Cardiac septum (tissue), 1 donor: ENCODE measurements at regions not wholly inside any gene's neighbourhood (a gene's known extent, or its start where the extent isn't known, plus 50 kb on each side); places are given as distances from the start of the nearest gene placed in this dataset.

Experiments
- DNase-seq: peaks from one replicate; pipeline ENCODE4 v3.0.0-alpha.2; 2020; ENCODE audit warnings: low spot score
- intact Hi-C: fragments of 100-400 bp; cut with DNase I; formaldehyde crosslinking; loops from one replicate; pipeline ENCODE4 v1.14.0; 2022
- donor health status: DM: no; HTN: no; CAD: no.

DNA sequence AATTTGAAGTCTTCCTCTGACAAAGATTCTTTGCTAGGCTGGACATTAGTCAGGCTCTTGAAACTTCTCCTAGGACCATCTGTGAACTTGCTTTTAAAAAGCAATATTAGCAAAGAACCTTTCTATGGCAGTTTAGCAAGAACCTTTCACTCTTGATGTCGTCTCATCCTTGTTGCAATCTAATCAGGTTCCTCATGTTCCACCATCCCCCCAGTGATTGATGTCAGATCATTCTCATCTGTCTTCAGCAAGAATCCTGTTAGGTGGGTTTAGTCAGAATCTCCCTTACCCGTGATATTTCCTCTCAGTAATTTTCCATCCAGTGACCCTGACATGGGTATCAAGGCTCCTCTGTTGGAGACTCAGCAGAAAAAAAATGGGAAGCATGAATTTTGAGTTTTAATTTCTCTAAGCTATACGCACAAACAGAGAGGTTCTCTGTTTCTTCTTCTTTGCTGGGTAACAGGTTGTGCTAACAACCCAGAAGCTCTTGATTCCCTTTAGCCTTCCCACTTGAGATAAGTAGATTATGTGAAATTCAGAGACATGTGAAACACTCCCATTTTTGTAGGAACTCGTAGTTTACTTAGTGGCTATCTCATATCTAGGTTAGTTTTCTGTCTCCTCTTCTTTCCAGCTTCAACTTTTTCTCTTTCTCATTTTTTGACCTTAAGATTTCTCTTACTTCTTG, 507.4 kb downstream of the C4orf33 start:
- intact Hi-C loops: no loop called here

DNA sequence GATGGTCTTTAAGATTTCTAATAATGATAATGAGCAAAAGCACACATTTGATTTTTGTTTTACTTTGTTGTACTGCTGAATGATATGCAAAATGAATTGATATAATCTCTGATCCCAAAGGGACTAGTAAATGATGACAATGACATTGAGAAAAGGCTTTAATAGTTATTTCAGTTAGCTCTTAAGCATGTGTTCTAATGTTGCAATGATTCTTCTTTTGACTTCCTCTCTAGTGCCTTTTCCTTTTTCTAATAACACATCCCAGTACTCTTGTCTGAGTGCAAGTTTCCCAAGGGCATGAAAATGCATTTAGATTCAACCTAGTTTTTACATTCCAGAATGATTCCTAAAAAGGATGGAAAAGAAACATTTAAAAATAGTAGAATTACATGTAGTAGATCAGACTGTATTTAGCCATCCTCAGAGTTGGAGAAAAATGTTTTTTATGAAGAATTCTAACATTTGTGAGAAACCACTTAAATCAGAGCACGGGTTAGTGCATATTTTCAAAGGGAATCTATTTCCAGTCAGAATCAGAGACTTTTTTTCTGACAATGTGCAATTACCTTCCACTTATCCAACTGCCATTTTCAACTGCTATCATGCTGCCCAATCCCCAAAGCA, 508.8 kb downstream of the C4orf33 start:
- intact Hi-C loops: no loop called here
- DNase-seq: no peak

More for the DNA sequence above, 507.4 kb downstream of the C4orf33 start:
- no peak for DNase-seq

DNA sequence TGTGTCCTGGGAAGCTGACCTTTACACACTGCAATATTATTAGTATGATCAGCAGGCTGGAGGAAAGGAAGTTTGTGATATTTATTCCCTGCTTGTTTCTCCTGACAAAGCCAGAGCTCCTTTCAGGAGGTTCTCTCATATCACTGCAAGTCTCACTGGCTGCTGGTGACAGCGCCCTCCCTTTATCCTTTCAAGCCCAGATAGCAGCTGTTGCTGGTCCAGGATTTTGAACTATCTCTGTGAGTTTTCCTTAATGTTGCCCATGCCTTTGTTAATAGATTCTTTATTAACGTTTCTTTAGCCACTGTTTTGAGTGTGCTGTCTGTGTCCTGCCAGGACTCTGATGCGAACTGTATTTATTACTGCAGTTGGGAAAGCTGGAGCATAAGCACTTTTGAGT, 518.7 kb downstream of the C4orf33 start:
- intact Hi-C loops: no loop called here
- no peak for DNase-seq

DNA sequence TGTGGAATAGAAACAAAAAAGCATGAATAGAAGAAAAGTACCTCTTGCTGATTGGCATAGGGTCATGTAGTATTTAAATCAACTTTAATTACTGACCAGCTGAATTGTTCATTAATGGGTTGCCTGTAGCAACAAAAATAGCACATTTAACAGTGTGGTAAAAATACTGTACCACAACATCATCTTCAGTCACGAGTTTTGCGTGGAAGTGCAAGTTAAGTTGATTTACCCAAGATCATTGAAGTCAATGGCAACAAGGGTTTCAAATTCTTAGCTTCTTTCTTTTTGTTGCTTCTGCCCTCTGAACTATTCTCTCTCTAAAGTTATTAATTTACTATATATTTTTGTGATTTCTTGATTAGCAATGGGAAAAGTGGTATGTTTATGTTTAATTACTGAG, 526.6 kb downstream of the C4orf33 start:
- no peak for DNase-seq
- intact Hi-C loops: no loop called here

GRCh38 chr4:129623233-129623875, 527.4 kb downstream of the C4orf33 start:
- intact Hi-C loops: no loop called here
- DNase-seq: no peak

DNA sequence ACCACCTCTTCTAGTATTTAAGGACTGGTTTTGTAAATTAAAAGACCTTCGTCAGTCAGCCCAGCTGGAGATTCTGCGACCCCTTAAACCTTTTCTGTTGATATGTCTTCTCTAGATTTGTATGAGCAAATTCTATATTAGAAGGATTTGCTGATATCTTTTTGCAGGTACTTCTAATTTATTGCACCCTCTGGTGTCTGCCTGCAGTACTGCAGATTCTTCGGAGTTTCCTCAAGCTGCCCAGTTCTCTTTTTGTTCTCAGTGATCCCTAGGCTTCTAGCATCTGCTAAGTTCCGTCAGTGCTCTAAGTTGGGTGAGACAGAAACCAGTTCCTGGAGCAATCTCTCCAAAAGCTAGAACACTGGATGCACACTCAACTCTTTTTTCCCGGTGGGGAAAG, 545.2 kb downstream of the C4orf33 start:
- no peak for DNase-seq
- intact Hi-C loops: loop anchor here (2.0 to 10.0 kb wide), 3 partner anchors 112 to 426 kb away; no protein-coding TSS in a partner anchor

GRCh38 chr4:129645461-129645860, 549.5 kb downstream of the C4orf33 start:
- DNase-seq: no peak
- intact Hi-C loops: loop anchor here (10.0 kb wide), 1 partner anchor 431 kb away; no protein-coding TSS in a partner anchor

DNA sequence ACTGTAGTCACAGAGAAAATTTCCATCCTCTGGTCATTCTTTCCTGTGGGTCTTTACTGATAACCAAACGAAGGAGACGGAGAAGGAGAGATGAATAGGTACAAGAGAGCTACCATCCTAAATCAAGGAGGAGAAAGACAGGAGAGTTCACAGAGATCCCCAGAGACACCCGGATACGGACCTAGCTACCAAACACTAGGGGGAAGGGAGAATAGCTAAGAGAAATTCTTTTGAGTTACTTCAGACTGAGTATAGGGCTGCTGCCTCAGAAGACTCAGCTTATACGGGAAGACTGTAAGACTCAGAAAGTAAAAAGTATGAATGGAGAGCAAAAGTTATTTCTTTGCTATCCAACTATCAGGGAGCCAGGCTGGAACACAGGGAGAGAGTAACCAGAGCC, 572.1 kb downstream of the C4orf33 start:
- intact Hi-C loops: no loop called here

GRCh38 chr4:129672941-129673340, 577.0 kb downstream of the C4orf33 start:
- no peak for DNase-seq
- intact Hi-C loops: no loop called here

More for the DNA sequence above, 572.1 kb downstream of the C4orf33 start:
- no peak for DNase-seq

GRCh38 chr4:129675036-129675435, 579.1 kb downstream of the C4orf33 start:
- intact Hi-C loops: no loop called here
- no peak for DNase-seq

DNA sequence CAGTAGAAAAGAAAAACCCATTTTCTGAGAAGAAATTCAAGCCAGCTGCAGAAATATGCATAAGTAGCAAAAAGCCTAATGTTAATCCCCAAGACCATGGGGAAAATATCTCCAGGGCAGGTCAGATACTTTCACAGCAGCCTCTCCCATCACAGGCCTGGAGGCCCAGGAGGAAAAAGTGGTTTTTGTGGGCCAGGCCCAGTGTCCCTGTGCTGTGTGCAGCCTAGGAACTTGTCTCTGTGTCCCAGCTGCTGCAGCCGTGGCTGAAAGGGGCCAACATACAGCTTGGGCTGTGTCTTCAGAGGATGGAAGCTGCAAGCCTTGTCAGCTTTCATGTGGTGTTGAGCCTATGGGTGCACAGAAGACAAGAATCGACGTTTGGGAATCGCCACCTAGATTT, 581.0 kb downstream of the C4orf33 start:
- intact Hi-C loops: no loop called here
- no peak for DNase-seq

DNA sequence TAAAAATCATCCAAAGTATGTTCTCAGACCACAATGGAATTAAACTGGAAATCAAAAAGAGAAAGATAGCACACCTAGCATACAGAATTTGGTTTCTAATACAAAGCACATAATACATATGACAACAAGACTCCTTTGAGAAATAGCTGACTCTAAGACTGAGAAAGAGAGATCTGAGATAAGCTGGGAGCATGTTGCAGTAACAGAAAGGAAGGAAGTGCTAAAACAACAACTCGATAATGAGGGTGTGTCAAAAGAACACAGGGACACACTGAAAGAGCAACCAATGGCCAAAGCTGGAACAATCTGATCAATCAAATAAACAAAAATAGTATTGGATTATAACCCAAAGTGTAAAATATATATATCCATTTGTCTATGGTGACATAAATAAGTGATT, 586.6 kb downstream of the C4orf33 start:
- DNase-seq: no peak
- intact Hi-C loops: no loop called here

- no peak for DNase-seq
- intact Hi-C loops: no loop called here
Observed at GRCh38 chr4:129707949-129708348, 612.0 kb downstream of the C4orf33 start.

GRCh38 chr4:129708784-129709183, 612.8 kb downstream of the C4orf33 start:
- no peak for DNase-seq
- intact Hi-C loops: no loop called here

- no peak for DNase-seq
- intact Hi-C loops: no loop called here
Observed at GRCh38 chr4:129738175-129738574, 642.2 kb downstream of the C4orf33 start.

DNA sequence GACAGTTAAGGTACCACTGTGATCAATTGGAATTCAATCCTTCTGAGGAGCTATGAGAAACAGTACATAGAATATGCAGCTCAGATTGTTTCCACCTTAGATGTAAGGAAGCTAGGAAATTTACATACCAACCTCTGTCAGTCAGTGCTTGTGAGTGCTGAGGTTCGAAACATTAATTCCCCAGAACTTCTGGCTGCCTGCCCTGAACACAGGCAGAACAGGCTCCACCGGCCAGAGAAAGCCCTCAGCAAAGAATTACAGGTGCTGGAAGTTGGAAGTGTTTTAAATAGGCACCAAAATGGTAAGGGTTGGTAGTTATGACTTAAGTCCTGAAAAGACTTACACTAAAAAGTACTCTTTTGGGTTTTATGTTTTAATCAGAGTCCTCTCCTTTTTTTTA, 651.8 kb downstream of the C4orf33 start:
- no peak for DNase-seq

DNA sequence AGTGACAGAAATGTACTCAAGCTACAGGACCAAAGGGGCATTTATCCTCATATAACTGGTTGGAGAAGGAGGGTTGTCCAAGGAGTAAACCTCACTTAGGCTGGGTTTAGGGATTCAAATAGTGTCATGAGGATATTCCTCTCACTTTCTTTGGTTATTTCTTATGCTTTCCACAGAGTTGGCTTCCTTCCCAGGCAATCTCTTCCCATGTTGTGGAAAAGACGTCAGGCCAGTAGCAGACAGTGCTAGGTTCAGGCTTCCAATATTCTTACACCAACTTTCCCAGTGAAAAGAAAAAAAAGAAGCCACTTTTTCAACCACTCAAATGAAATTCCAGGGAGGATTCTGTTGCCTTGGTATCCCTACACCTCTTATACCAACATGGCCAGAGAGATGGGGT, 653.0 kb downstream of the C4orf33 start:
- DNase-seq: no peak
- intact Hi-C loops: no loop called here

More for the DNA sequence above, 651.8 kb downstream of the C4orf33 start:
- intact Hi-C loops: no loop called here

DNA sequence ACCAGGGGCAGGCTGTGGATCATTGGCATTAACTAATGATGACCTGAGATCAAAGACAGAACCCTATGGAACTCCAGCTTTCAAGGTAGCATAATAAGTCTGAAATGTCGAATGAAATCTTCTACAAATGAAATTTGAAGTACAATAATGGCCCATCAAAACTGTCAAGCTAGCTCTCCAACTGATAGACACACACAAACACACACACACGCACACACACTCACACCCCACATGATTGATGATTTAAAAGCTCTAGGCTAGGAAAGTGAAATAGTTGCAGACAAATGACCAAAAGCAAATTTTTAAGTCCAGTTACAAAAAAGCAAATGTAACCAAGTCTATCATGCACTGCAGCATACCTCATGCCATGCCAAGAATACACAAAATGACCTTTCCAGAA, 655.7 kb downstream of the C4orf33 start:
- intact Hi-C loops: no loop called here

DNA sequence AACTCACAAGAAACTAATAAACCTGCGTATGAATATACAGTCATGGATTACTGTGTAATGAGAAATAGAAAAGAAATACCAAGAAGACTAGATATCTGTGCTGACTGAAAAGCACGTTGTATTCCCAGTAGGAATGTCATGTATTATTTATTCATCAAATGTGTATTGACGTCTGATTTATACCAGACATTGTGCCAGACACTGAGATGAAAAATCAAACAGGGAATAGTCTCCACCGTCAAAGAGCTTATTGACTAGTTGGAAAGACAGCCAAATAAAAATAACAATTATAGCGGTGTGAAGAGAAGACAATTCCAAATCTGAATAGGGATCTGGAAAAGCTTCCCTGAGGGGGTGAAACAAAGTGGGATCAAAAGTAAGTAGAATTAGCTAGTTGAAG, 687.6 kb downstream of the C4orf33 start:
- intact Hi-C loops: no loop called here
- DNase-seq: no peak

More for the DNA sequence above, 655.7 kb downstream of the C4orf33 start:
- DNase-seq: no peak

GRCh38 chr4:129788486-129788885, 692.5 kb downstream of the C4orf33 start:
- intact Hi-C loops: no loop called here
- no peak for DNase-seq

DNA sequence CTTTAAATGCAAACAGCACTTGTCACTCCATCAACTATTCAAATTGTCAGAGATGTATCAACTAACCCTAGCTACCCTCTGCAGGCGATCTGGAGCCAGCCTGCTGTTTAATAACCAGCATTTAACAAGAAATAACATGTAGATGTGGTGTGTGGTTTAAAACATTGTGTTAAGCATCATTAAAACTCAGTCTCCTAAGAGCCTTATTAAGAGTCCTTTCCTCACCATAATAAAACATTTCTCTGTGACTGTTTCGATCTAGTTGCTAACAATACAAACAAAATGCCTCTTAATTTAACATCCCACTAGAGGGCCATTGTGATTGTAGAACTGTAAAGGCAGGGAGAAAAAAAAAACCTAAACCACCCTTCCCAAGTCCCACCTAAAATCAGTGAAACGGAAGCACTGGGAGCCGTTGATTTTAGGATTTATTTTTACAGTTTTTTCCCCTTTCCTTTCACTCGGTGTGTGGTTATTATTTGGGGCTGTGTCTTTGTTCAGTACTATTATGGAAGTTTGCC, 708.6 kb downstream of the C4orf33 start:
- intact Hi-C loops: no loop called here
- no peak for DNase-seq
